NOMO-1 treated with DMSO at 0.1 percent for 48 hours (cell line): ENCODE measurements at regions not wholly inside any gene's neighbourhood (a gene's known extent, or its start where the extent isn't known, plus 50 kb on each side); places are given as distances from the start of the nearest gene placed in this dataset.

ENCODE experiments used
- DNase-seq: peaks from one replicate; lab custom pipeline; 2025; ENCODE audit not compliant: unreplicated experiment; lab: John Stamatoyannopoulos, UW

- DNase-seq: no peak
Observed at GRCh38 chr12:87119713-87120112, 863.5 kb upstream of the MGAT4C start.

GRCh38 chr12:87117526-87117925 lies 861.3 kb upstream of the MGAT4C start:
- no peak for DNase-seq

- no peak for DNase-seq
Observed at GRCh38 chr12:87116780-87117179, 860.6 kb upstream of the MGAT4C start.

GRCh38 chr12:87112571-87113345 lies 856.6 kb upstream of the MGAT4C start:
- DNase-seq: no peak

- DNase-seq: no peak
Observed at GRCh38 chr12:87107766-87108165, 851.6 kb upstream of the MGAT4C start.

GRCh38 chr12:87107270-87107669 lies 851.1 kb upstream of the MGAT4C start:
- DNase-seq: no peak

GRCh38 chr12:87096082-87096585 lies 839.9 kb upstream of the MGAT4C start:
- no peak for DNase-seq

GRCh38 chr12:87094356-87094755 lies 838.2 kb upstream of the MGAT4C start:
- no peak for DNase-seq

GRCh38 chr12:87092421-87092820 lies 836.2 kb upstream of the MGAT4C start:
- no peak for DNase-seq

- no peak for DNase-seq
Observed at GRCh38 chr12:87086118-87086891, 830.1 kb upstream of the MGAT4C start.

GRCh38 chr12:87085286-87085685 lies 829.1 kb upstream of the MGAT4C start:
- no peak for DNase-seq

- DNase-seq: no peak
Observed at GRCh38 chr12:87082756-87083155, 826.6 kb upstream of the MGAT4C start.

GRCh38 chr12:87074781-87075180 lies 818.6 kb upstream of the MGAT4C start:
- DNase-seq: no peak

- no peak for DNase-seq
Observed at GRCh38 chr12:87066326-87066725, 810.1 kb upstream of the MGAT4C start.

- no peak for DNase-seq
Observed at GRCh38 chr12:87059231-87059630, 803.0 kb upstream of the MGAT4C start.

GRCh38 chr12:87054226-87054625 lies 798.0 kb upstream of the MGAT4C start:
- DNase-seq: no peak

- DNase-seq: no peak
Observed at GRCh38 chr12:87051621-87052020, 795.4 kb upstream of the MGAT4C start.

GRCh38 chr12:87047691-87048090 lies 791.5 kb upstream of the MGAT4C start:
- DNase-seq: peak; percentile 26

GRCh38 chr12:87039536-87039935 lies 783.3 kb upstream of the MGAT4C start:
- DNase-seq: no peak

- DNase-seq: no peak
Observed at GRCh38 chr12:87038098-87038497, 781.9 kb upstream of the MGAT4C start.

- no peak for DNase-seq
Observed at GRCh38 chr12:87025976-87026375, 769.8 kb upstream of the MGAT4C start.

GRCh38 chr12:87021400-87021799 lies 765.2 kb upstream of the MGAT4C start:
- no peak for DNase-seq
